ENCODE measurements at regions not wholly inside any gene's neighbourhood (a gene's known extent, or its start where the extent isn't known, plus 50 kb on each side); places are given as distances from the start of the nearest gene placed in this dataset.

DNA sequence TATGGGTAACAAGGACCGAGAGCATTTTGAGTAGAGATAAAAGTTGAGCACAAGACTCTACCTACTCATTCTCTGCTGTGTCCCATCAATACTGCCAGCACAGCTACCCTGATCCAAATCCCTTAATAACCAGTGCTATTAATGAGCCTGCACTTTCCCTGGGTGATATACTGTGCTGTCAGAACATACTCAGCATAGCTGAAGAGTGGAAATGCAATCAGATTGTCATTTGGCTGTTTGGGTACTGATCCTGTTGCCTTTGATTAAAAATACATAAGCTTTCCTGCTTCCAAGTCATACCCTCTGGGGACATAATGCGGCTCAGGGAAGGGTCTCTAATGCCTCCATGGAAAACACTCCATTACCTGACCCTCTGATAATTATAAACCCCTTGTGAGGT lies 917.5 kb downstream of the SQOR start (continued):
- no peak for TF ChIP-seq POU5F1 (IDR thresholded peaks at IDR 0.05; ENCODE audit: low read depth, low read length)
- no peak for TF ChIP-seq CEBPB (IDR thresholded peaks at IDR 0.05; ENCODE audit: low read depth, low read length)
- no peak for TF ChIP-seq EP300 (IDR thresholded peaks at IDR 0.05; ENCODE audit: borderline replicate concordance in 1 of 2, low read depth in 2 of 2, low read length in 2 of 2)
- no peak for TF ChIP-seq TAF7 (optimal IDR thresholded peaks at IDR 0.05; ENCODE audit: borderline replicate concordance, low read depth, low read length)
- no peak for TF ChIP-seq RBBP5 (IDR thresholded peaks at IDR 0.05; ENCODE audit: borderline replicate concordance, low read depth, low read length)
- no peak for TF ChIP-seq TCF12 (IDR thresholded peaks at IDR 0.05; ENCODE audit: low read depth, low read length)

Data from H1 (cell line).